ENCODE measurements at regions not wholly inside any gene's neighbourhood (a gene's known extent, or its start where the extent isn't known, plus 50 kb on each side); places are given as distances from the start of the nearest gene placed in this dataset.

DNA sequence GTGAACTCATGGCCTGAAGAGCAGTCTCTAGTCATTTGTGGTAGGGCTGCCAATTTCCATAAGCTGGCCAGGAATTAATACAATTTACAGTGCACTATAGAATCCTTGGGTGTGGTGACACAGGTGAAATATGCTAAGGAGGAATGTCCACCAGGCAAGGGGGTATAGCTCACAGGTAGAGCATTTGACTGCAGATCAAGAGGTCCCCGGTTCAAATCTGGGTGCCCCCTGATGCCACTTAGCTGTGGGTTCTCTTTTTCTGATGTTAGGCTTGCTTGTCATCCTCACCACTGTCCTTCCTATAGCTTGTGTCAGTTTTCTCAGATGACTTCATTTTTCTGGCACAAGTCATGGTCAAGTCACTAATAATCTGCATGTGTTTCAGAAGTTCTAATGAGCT lies 108.7 kb downstream of the ZNF467 start:
- Histone ChIP-seq H3K36me3 (ENCODE audit: insufficient read depth, low read length) (no peaks in the 10 kb centered on the region), H3K9me3 (ENCODE audit: insufficient read depth, low read length, severe bottlenecking) (peaks cover 11% of the 10 kb centered on the region), H2AFZ (ENCODE audit: low read depth, low read length) (no peak overlapping the region), H3K27ac (ENCODE audit: low read length) (no peak overlapping the region), H4K20me1 (ENCODE audit: insufficient read depth, low read length) (no peaks in the 10 kb centered on the region), H3K9ac (ENCODE audit: low read depth, low read length) (no peak overlapping the region), H3K4me3 (ENCODE audit: low read depth in 1 of 2, low read length in 2 of 2) (no peak overlapping the region), H3K4me1 (ENCODE audit: insufficient read depth, low read length) (no peaks in the 10 kb centered on the region), H3K4me2 (ENCODE audit: insufficient read depth, low read length) (no peak overlapping the region), H3K27me3 (ENCODE audit: insufficient read depth, low read length, poor library complexity) (peaks cover 13% of the 10 kb centered on the region), H3K79me2 (ENCODE audit: insufficient read depth, low read length) (no peaks in the 10 kb centered on the region)
- no peak for TF ChIP-seq EZH2 (IDR thresholded peaks at IDR 0.05; ENCODE audit: borderline replicate concordance, low read depth, low read length, severe bottlenecking)
- TF ChIP-seq, protein P1, sequence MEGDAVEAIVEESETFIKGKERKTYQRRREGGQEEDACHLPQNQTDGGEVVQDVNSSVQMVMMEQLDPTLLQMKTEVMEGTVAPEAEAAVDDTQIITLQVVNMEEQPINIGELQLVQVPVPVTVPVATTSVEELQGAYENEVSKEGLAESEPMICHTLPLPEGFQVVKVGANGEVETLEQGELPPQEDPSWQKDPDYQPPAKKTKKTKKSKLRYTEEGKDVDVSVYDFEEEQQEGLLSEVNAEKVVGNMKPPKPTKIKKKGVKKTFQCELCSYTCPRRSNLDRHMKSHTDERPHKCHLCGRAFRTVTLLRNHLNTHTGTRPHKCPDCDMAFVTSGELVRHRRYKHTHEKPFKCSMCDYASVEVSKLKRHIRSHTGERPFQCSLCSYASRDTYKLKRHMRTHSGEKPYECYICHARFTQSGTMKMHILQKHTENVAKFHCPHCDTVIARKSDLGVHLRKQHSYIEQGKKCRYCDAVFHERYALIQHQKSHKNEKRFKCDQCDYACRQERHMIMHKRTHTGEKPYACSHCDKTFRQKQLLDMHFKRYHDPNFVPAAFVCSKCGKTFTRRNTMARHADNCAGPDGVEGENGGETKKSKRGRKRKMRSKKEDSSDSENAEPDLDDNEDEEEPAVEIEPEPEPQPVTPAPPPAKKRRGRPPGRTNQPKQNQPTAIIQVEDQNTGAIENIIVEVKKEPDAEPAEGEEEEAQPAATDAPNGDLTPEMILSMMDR (IDR thresholded peaks at IDR 0.05; ENCODE audit: borderline replicate concordance, extremely low read depth, low read length, poor library complexity, severe bottlenecking): no peak
- ATAC-seq (ENCODE audit: insufficient read depth, low read depth) (no peak), DNase-seq (no peak)

- Histone ChIP-seq H3K79me2 (ENCODE audit: insufficient read depth, low read length) (no peaks in the 10 kb centered on the region), H3K4me3 (ENCODE audit: low read depth in 1 of 2, low read length in 2 of 2) (no peak overlapping the region), H3K4me1 (ENCODE audit: insufficient read depth, low read length) (no peaks in the 10 kb centered on the region), H4K20me1 (ENCODE audit: insufficient read depth, low read length) (no peaks in the 10 kb centered on the region), H3K36me3 (ENCODE audit: insufficient read depth, low read length) (no peaks in the 10 kb centered on the region), H3K27me3 (ENCODE audit: insufficient read depth, low read length, poor library complexity) (peaks cover 11% of the 10 kb centered on the region), H3K9ac (ENCODE audit: low read depth, low read length) (no peak overlapping the region), H3K9me3 (ENCODE audit: insufficient read depth, low read length, severe bottlenecking) (peaks cover 11% of the 10 kb centered on the region), H3K4me2 (ENCODE audit: insufficient read depth, low read length) (no peak overlapping the region), H3K27ac (ENCODE audit: low read length) (no peak overlapping the region), H2AFZ (ENCODE audit: low read depth, low read length) (no peak overlapping the region)
- no peak for DNase-seq
- TF ChIP-seq EZH2 (IDR thresholded peaks at IDR 0.05; ENCODE audit: borderline replicate concordance, low read depth, low read length, severe bottlenecking): no peak
- TF ChIP-seq, protein P1 (IDR thresholded peaks at IDR 0.05; ENCODE audit: borderline replicate concordance, extremely low read depth, low read length, poor library complexity, severe bottlenecking): no peak
- no peak for ATAC-seq (ENCODE audit: insufficient read depth, low read depth)
Measured at GRCh38 chr7:149664176-149664575, 109.2 kb downstream of the ZNF467 start.

DNA sequence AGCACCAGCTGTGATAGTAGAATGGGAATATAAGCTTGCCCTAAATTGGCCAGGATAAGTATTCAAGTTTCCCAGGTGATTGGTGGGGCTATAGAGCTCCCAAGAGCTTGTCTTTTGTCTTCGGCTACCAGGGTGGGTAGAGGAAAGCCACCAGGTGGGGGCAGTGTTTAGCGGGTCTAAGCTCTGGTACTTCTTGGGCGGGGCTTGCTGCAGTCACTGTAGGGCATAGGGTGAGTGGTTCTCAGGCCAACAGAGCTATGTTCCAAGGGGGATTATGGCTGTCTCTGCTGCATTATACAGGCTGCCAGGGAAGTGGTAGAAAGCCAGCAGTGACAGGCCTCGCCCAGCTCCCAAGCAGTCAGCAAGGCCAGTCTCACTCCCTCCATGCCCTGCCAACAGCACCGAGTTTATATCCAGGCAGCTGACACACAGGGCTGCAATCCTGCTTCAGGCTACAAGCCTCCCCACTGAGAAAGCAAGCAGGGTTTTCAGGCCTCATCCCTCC lies 110.7 kb downstream of the ZNF467 start:
- DNase-seq: peak; percentile 18
- no peak overlapping the region for H3K9ac ChIP-seq (ENCODE audit: low read depth, low read length)

More for the DNA sequence above, 110.7 kb downstream of the ZNF467 start:
- H2AFZ ChIP-seq (ENCODE audit: low read depth, low read length): no peak overlapping the region
- no peak overlapping the region for H3K27ac ChIP-seq (ENCODE audit: low read length)
- peaks cover 11% of the 10 kb centered on the region for H3K9me3 ChIP-seq (ENCODE audit: insufficient read depth, low read length, severe bottlenecking)
- H3K4me3 ChIP-seq (ENCODE audit: low read depth in 1 of 2, low read length in 2 of 2): no peak overlapping the region
- H3K36me3 ChIP-seq (ENCODE audit: insufficient read depth, low read length): no peaks in the 10 kb centered on the region
- H4K20me1 ChIP-seq (ENCODE audit: insufficient read depth, low read length): no peaks in the 10 kb centered on the region
- H3K4me2 ChIP-seq (ENCODE audit: insufficient read depth, low read length): no peak overlapping the region
- TF ChIP-seq EZH2 (IDR thresholded peaks at IDR 0.05; ENCODE audit: borderline replicate concordance, low read depth, low read length, severe bottlenecking): no peak
- TF ChIP-seq, protein P1 (IDR thresholded peaks at IDR 0.05; ENCODE audit: borderline replicate concordance, extremely low read depth, low read length, poor library complexity, severe bottlenecking): peak; percentile 23
- no peaks in the 10 kb centered on the region for H3K79me2 ChIP-seq (ENCODE audit: insufficient read depth, low read length)
- no peaks in the 10 kb centered on the region for H3K4me1 ChIP-seq (ENCODE audit: insufficient read depth, low read length)
- H3K27me3 ChIP-seq (ENCODE audit: insufficient read depth, low read length, poor library complexity): peaks cover 10% of the 10 kb centered on the region
- ATAC-seq (ENCODE audit: insufficient read depth, low read depth): no peak

Data from DND-41 (cell line).